ENCODE measurements at regions not wholly inside any gene's neighbourhood (a gene's known extent, or its start where the extent isn't known, plus 50 kb on each side); places are given as distances from the start of the nearest gene placed in this dataset.

DNA sequence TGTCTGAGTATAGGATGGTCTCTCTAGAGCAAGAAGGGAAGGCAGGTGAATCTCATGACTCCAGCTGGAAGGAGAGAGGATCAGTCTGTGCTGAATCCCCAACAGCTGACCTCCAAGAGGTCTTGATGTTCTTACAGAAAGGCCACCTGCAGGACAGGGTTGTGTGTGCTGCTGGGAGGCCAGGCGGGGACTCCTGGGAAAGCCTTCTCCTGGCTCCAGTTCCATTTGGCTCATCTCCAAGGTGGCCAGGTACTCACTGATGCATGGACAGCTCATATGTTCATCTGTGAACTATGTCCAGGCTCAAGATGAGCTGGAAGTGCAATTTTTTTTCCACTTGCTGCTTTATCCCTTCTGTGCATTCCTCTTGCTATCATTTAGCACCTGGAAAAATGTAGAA lies 730.2 kb upstream of the RBFOX1 start:
- no peak overlapping the region for H3K4me3 ChIP-seq (ENCODE audit: low read depth, low read length)
- CTCF ChIA-PET, result no interaction called here
- peaks cover 22% of the 10 kb centered on the region for H3K9me3 ChIP-seq (ENCODE audit: control insufficient read depth, insufficient read depth, low read length)
- no peak for TF ChIP-seq CTCF (IDR thresholded peaks at IDR 0.05; ENCODE audit: low read depth, low read length)
- POLR2A ChIA-PET, result no interaction called here
- no peaks in the 10 kb centered on the region for H3K27me3 ChIP-seq (ENCODE audit: control insufficient read depth, insufficient read depth, low read length)
- DNase-seq (ENCODE audit: low read depth, low spot score), result no peak
- H3K27ac ChIP-seq (ENCODE audit: low read depth, low read length), result no peak overlapping the region

GRCh38 chr16:6600167-6600566 lies 732.5 kb upstream of the RBFOX1 start:
- no peak for TF ChIP-seq CTCF (IDR thresholded peaks at IDR 0.05; ENCODE audit: low read depth, low read length)
- Histone ChIP-seq H3K9me3 (ENCODE audit: control insufficient read depth, insufficient read depth, low read length) (peaks cover 17% of the 10 kb centered on the region), H3K27me3 (ENCODE audit: control insufficient read depth, insufficient read depth, low read length) (no peaks in the 10 kb centered on the region), H3K27ac (ENCODE audit: low read depth, low read length) (no peak overlapping the region), H3K4me3 (ENCODE audit: low read depth, low read length) (no peak overlapping the region)
- no peak for DNase-seq (ENCODE audit: low read depth, low spot score)
- CTCF ChIA-PET, result no interaction called here
- POLR2A ChIA-PET, result no interaction called here

GRCh38 chr16:6593799-6594198 lies 738.8 kb upstream of the RBFOX1 start:
- TF ChIP-seq CTCF (IDR thresholded peaks at IDR 0.05; ENCODE audit: low read depth, low read length), result no peak
- Histone ChIP-seq H3K4me3 (ENCODE audit: low read depth, low read length) (no peak overlapping the region), H3K27me3 (ENCODE audit: control insufficient read depth, insufficient read depth, low read length) (no peaks in the 10 kb centered on the region), H3K9me3 (ENCODE audit: control insufficient read depth, insufficient read depth, low read length) (peaks cover 14% of the 10 kb centered on the region), H3K27ac (ENCODE audit: low read depth, low read length) (no peak overlapping the region)
- ChIA-PET POLR2A (no interaction called here), CTCF (no interaction called here)
- DNase-seq (ENCODE audit: low read depth, low spot score), result no peak

DNA sequence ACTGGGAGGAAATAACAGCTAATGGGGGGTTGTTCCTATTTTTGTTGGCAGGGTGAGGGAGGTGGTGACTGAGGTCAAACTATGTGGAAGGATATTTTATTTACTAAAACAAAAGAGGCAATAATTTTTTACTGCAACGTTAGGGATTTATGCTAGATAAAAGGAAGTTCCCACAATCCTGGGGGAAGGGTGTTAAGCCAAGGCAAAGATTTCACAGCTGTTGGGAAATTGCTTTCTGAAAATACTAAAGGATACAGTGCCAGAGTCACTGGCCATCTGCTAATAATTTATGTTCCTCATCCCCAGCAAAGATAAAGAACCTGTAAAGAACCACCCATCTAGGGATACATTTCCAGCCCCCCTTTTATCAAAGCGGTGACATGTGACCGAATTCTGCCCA lies 756.0 kb upstream of the RBFOX1 start:
- Histone ChIP-seq H3K9me3 (ENCODE audit: control insufficient read depth, insufficient read depth, low read length) (peaks cover 28% of the 10 kb centered on the region), H3K4me3 (ENCODE audit: low read depth, low read length) (no peak overlapping the region), H3K27me3 (ENCODE audit: control insufficient read depth, insufficient read depth, low read length) (no peaks in the 10 kb centered on the region), H3K27ac (ENCODE audit: low read depth, low read length) (no peak overlapping the region)
- ChIA-PET POLR2A (no interaction called here), CTCF (no interaction called here)
- DNase-seq (ENCODE audit: low read depth, low spot score), result no peak
- no peak for TF ChIP-seq CTCF (IDR thresholded peaks at IDR 0.05; ENCODE audit: low read depth, low read length)

DNA sequence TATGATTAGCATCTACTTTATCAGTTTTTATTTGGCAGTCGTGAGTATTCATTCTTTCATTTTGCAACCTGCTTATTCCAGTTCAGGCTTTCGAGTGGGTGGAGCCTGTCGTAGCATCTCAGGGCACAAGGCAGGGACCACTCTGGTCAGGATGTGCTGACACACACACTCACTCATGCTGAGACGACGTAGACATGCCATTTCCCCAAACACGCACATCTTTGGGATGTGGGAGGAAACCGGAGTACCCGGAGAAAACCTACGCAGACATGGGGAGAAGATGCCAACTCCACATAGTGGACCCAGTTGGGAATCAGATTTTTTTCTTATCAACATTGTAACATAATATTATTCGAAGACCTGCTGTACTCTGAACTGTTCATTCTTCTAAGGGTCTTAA lies 756.5 kb upstream of the RBFOX1 start:
- ChIA-PET CTCF (no interaction called here), POLR2A (no interaction called here)
- Histone ChIP-seq H3K27ac (ENCODE audit: low read depth, low read length) (no peak overlapping the region), H3K9me3 (ENCODE audit: control insufficient read depth, insufficient read depth, low read length) (peaks cover 30% of the 10 kb centered on the region), H3K27me3 (ENCODE audit: control insufficient read depth, insufficient read depth, low read length) (no peaks in the 10 kb centered on the region), H3K4me3 (ENCODE audit: low read depth, low read length) (no peak overlapping the region)
- no peak for TF ChIP-seq CTCF (IDR thresholded peaks at IDR 0.05; ENCODE audit: low read depth, low read length)
- no peak for DNase-seq (ENCODE audit: low read depth, low spot score)
